SKM-1 (cell line): ENCODE measurements at regions not wholly inside any gene's neighbourhood (a gene's known extent, or its start where the extent isn't known, plus 50 kb on each side); places are given as distances from the start of the nearest gene placed in this dataset.

Source experiments
- DNase-seq: peaks from one replicate; lab custom pipeline; 2025; ENCODE audit not compliant: unreplicated experiment; lab: John Stamatoyannopoulos, UW

DNA sequence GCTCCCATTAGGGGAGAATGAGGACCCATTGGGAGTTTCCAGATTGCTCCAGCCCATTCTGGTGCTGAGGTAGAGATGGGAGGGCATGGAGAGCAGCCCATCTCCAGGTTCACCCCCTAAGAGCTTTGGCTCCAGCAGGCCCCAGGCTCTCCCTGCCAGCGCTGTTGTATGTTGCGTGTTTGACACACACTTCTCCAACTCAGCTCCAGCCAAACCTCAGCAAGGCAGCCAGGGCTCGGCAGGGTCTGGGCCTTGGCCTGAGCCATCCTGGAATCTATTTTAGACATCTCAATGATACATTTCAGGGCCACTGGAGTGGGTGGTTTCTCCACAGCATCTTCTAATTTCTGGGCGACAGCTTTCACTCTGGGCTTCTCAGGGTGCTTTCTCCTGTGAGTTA, 117.0 kb downstream of the NAV1 start:
- DNase-seq, result no peak

DNA sequence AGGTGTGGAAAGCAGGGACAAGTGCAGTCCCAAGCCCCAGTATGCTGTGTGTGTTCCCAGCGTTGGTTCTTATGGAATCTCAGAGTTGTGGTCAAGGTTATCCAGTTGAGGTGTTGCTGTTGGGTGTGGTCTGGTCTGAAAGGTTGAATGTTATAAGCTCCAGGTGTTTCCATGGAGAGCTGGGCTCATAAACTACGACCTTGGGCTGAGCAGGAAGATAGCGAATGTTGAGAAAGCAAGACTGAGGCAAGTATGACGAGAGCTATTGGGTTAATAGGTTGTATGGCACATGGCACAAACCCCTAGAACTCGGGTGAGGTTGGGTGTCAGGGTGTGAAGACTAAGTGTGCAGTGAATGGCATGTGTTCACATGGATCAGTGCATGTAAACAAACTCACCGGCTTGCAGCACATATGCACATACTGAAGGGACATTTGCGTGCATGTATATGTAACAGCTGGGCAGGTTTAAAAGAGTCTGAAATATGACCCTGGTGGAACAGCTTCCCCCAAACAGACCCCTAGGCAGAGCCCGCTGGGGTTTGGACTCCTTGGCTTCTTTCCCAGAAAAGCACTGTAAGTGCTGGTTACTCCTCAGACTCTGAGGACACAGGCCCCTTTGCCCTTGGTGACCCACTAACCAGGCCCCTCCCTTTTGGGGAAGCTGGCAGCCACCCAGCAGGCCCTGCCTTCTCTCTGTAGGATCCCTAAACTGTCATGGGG, 117.5 kb downstream of the NAV1 start:
- no peak for DNase-seq

DNA sequence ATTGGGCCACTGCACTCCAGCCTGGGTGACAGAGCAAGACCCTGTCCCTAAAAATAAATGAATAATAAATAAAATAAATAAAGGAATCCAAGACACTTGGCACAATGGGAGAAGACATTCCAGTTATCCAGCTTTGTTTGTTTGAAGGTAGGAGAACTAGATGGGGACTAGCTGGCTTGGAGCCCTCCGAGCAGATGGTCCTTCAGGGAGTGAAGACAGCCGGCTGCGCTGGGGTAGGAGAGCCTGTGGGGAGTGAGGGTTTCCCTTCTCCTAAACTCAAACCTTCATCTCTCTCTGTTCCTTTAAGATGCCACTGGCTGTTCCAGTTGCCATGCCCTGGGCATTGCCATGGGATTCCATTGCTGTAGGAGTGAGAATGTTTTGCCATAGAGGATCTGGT, 120.6 kb downstream of the NAV1 start:
- no peak for DNase-seq

DNA sequence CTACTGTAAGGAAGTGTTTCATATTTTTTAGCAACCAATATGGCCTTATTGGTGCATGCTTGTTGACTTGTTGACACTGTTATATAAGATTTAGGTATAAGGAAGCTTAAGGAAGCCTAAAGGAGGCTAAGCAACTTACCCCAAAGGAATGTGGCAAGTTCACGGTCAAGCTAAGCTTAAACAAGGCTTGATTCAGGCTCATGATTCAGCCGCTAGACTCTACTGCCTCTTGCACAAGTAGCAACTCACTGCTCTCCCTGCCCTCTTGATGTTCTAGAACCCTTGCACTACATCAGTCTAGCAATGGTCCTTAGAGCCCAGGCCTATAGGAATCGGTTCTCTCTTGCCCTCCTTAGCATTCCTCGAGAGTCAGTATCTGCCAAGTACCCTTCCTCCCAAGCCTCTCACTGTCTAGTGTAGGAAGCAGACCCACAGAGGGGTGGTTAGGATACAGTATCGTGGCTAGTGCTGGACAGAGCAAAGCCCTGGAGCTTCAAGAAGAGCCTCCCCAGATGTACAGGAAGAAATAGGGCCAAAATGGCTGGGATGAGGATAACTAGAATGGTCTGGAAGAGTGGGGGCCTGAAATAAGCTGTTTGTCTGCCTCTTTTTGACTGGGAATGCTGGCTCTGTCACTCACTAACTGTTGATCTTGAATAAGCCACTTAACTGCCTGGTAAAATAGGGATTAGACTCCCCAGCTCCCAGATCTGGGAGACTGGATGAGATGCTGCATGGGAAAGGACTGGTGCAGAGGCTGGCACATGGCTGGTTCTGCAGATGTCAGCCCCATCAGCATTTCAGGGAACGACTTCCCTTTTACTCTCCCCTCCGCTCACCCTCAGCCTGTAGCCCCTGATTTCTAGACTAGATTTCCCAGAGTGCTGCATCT, 122.2 kb downstream of the NAV1 start:
- DNase-seq, result no peak

DNA sequence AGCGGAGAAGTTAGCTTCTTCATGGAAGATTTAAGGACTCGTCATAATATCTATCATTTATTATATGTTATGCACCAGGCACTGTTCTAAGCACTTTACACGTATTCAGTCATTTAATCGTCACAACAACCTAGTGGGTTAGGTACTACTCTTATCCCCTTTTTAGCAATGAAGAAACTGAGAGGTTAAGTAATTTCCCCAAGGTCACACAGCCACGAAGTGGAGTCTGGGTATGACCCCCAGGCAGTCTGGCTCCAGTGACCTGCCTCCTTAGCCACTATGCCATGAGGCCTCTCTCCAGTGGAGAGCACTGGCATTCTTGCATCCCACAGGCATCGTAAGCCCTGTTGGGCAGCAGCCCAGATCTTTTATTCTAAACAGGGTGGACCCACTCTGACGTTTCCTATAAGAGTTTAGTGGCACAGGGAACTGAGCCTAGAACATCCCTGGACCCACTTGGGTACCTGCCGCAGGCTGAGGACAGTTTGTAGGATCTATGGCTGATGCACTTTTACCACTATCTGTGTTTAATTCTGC, 123.0 kb downstream of the NAV1 start:
- DNase-seq, result no peak

DNA sequence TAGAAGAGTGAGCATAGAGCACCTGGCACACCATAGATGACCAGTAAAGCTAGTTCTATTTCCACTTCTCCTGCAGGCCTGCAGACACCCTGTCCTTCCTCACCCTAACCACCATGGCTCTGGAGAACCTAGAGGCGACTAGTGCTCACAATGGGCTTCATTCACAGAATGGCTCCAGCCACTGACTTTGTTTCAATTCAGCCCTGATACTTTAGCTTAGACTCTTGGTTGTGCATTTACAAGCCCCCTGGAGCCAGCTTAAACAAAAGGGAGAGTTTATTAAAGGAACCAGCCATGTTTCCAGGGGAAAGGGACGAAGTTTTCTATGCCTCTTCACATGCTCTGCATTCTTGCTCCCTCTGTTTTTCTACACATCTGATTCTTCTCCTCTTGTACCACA, 123.7 kb downstream of the NAV1 start:
- no peak for DNase-seq

DNA sequence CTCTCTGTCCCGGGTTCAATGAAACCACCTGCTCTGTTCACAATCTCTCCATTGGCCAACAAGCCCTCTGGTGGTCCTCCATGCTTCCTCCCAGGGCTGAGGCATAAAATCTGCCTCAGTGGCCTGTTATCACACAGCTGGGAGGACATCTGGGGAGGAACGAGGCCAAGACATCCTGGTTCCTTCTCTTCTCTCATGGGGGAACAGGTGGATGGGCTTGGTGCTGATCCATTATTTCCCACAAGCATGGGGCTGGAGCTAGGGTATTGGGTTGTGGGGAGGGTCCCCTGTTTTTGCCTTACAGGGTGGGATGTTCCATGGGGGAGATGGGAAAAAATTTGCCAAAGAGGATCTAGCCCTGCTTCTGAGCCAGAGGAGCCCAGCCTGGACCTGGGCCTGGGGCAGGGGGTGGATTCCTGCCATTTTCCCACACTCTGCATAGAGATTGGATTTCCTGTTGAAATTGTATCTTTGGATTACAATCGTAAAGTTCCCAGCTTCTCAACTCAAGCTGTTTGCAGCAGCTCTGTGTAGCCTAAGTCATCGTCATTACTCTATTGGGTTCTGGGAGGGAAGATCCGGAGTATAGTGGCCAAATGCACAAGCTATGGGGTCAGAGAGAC, 124.7 kb downstream of the NAV1 start:
- no peak for DNase-seq

DNA sequence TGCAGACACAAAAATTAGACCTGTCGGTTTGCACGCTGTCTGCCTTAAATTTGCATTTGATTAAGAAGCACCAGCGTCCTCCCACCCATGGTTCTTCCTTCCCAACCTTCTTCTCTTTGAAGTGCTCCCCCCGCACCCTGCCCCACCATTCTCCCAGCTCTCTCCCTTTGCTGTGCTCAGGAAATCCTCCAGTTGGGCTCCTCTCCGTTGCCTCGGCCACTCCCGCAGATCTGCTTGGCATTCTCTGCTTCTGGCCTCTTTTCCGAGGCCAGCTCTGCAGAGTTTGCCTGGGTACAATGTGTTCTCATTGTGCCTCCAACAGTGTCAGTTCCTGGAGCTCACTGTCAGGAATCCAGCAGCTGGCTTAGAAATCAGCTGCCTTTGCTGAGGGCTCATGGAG, 126.1 kb downstream of the NAV1 start:
- DNase-seq, result no peak

DNA sequence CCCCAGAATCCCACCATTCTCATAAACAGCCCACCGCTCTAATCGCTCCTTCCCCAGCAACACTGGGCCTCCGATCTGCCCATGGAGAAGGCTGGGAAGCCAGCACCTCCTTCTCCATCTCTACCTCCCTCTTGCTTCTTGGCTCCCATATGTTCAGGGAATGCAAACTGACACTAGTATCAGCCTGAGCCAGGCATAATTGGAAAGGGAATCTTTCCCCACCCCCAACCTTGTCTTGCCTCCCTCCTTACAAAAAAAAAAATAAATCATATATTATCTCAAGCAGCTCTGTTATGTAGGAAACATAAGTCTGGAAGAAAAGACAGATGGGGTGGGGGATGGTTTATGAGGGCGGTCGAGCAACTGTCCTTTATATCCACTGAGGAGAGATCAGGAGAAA, 127.2 kb downstream of the NAV1 start:
- no peak for DNase-seq

DNA sequence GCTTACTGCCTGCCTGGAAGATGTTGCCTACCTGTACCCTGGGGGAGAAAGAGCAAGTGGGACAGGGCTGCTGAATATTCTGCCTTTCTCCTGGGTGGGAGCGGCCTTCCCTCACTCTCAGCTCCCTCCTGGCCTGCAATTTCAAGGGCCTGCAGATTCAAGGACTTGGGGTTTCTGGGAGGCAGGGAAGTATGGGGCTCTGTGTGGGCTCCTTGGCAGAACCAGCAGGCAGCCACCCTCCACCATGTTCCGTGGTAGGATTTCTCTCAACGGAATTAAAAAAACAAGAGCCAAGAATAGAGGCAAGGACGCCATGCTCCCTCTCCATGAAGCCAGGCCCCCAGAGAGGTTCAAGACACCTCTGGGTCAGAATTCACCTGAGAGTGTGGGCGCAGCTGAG, 127.7 kb downstream of the NAV1 start:
- no peak for DNase-seq

DNA sequence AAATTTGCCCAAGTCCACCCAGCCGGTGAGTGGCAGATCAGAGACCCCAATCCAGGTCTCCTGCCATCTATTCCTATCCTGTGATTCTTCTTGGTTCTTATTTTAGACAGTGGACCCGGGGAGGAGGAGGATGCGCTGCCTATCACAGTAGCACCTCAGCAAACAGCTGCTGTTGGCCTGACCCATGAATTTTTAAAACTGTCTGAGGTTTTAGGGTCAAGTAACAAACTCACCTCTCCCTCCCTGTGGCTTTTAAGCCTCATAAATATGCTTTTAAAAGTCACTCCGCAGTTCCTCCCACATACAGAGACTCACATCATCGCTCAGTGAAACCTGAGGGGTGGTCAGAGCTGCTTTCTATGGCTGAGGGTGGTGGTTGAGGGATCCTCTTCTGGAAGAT, 128.6 kb downstream of the NAV1 start:
- DNase-seq, result no peak

DNA sequence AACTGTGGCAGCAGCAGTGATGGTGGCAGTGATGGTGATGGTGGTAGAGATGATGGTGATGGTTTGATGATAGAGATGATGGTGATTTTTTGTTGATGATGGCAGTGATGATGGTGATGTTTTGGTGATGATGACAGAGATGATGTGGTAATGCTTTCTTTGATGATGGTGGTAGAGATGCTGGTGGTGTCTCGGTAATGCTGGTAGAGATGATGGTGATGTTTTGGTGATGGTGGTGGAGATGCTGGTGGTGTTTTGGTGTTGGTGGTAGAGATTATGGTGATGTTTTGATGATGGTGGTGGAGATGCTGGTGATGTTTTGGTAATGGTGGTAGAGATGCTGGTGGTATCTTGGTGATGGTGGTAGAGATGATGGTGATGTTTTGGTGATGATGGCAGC, 131.6 kb downstream of the NAV1 start:
- no peak for DNase-seq

DNA sequence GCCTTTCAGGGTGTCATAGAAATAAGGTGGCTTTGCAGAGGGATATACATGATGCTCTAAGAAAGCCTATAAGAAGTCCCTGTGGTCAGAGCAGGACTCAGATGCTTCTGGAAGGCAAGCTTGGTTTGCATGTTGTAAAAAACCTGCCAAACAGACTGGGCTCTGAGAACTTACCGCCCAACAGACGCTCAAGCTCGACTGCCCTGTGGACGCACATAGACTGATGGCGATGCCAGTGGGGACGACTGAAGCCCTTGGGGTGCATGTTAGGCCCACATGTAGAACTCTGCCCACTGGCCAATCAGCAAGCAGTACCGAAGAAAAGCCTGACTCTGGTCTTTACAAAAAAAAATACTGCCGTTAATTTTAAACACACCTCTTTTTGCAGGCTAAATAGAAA, 133.8 kb downstream of the NAV1 start:
- no peak for DNase-seq

DNA sequence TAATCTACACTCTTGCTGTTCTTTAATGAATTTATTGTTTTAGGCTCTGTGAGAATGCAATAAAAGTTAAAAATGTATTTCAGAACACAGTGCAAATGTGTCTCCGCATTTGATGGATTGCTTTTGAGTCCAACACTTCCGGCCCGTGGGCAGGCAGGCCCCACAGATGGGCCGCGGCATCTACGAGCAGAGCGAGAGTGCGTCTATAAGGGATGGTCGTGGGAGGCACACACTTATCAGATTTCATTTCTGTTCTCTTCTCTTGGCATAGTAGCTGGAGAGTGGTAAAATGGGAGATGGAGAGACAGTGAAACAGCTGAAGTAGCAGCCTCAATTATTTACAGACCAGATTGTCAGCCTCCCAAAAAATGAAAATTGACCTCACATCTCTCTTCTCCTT, 134.2 kb downstream of the NAV1 start:
- no peak for DNase-seq

DNA sequence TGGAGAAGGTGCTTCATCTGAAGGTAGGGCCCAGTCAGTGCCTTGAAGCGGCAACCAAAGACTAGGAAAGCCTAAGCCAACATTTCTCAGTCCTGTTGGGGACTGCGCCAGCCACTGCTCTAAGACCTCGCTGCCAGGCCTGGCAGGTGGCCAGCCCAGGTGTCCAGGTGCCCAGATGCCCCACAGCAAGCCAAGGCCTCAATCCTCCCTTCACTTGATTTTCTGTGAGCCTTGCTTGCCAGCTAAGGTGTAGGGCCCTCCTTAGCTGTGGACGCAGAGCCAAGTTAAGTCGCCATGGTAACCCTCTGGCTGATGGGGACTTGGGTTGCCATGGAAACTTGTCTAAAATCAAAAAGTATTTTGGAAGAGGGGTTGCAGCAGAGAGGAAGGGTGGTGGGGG, 135.0 kb downstream of the NAV1 start:
- no peak for DNase-seq

DNA sequence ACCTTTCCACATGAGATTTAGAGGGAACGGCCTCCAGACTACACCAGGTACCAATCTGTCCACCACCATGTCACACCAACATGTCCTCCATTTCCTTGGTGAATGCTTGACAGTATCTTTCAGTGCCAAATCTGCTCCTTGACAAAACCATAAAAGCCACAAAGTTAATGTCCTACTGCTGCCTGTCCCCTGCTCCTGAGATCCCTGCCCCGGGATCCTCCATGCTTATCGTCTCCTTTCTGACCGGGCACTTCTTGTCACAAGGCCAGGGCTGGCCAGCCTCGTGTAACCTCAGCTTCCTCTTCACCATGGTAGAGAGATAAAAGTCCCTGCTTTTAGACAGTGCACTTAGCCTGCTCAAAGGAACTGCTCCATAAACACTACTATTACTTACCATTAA, 136.2 kb downstream of the NAV1 start:
- peak; percentile 50 for DNase-seq

DNA sequence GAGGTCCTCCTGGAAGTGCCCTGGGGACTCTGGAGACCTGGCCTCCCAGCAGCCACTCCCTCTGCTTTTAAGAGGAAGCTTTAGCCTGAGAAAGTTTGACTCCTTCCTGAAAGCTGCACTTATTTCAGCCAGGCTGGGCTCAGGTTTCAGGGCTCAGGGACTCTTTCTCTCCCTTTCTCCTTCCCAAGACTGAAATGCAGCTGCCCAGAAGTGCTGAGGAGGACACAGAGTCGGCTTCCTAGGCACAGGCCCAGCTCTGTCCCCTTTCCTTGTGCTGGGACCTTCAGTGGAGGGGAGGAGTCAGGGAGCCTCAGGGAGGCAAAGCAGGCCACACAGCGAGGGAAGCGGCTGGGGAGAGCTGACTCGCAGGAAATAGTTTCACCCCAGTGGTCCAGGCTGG, 137.3 kb downstream of the NAV1 start:
- peak; percentile 41 for DNase-seq

DNA sequence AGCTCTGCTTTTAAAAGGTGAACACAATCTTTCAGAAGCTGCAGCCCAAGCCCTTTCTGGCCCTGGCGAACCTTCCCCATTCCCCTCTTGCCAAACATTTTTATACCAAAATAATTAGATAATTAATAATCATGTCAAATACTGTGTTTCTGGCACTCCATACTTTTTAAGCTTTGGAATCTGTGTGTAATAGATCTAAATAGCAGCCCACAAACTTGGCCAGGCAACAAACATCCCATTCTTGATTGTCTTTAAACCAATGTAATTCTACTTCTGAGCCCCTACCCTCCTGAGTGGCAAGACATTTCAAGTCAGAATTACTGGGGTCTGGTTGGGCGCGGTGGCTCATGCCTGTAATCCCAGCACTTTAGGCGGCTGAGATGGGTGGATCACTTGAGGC, 137.7 kb downstream of the NAV1 start:
- DNase-seq, result no peak

DNA sequence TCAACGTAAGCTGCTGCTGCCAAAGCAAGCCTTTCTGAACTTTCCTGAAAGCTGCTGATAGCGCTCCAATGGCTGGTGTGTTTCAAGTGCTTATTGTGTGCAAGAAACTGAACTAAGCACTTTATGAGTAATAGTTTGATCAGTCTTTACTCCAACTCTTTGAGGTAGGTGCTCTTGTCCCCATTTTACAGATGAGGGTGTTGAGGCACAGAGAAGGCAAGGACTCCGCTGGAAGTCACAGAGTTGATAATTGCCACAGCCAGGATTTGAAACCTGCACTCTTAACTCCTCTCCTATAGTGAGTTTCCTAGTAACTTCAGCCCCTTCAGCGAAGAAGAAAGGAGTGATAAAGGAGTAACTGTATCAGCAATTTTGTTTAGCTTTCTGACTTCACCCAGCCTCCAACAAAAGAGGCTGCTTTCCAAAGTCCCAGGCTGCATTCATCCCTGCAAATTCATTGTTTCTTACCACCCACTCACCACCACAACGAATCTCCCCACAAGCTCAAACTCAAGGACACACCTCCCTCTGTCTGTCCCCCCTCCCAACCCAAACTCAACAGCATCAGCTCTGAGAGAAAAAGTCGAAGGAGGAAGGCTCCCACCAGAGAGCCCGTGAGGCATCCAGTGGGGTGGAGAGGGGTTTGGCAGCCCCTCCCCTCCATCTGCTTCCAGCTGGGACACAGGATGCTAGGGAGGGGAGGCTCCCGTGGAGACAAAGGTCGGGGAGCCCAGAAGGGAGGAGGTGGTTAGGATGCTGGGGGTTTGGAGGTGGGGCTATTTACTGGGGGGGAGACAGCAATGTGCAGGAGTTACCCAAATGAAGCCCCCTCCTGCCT, 139.6 kb downstream of the NAV1 start:
- no peak for DNase-seq

DNA sequence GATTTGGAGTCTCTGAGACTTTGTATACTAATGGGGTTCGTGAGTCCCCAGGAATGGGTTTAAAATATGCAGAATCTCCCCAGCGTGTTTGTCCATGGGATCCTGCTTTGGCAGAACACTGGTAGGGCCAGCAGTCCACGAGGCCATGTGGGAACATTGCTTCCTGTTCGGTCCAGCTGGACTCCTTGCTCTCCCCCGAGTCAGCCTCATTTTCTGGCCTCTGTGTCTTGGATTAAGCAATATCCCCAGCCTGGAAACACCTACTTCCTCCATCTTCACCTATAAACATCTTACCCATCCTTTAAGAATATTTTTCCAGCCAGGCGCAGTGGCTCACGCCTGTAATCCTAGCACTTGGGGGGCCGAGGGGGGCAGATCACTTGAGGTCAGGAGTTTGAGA, 142.4 kb downstream of the NAV1 start:
- DNase-seq, result no peak

DNA sequence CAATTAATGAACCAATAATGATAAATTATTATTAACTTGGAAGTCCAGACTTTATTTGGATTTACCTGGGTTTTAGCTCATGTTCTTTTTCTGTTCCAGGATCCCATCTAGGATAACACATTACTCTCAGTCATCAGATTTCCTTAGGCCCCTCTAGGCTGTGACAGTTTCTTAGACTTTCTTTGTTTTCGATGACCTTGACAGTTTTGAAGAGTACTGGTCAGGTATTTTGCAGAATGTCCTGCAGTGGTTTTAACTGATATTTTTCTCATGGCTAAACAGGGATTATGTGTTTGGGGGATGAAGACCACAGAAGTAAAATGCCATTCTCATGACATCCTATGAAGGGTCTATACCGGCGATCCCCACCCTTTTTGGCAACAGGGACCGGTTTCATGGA, 144.0 kb downstream of the NAV1 start:
- no peak for DNase-seq
